ENCODE measurements at regions not wholly inside any gene's neighbourhood (a gene's known extent, or its start where the extent isn't known, plus 50 kb on each side); places are given as distances from the start of the nearest gene placed in this dataset.
"Not testable (repeated sequence)": the region's sequence is repeated elsewhere in the genome, so short reads cannot be mapped to it uniquely, and the experiment has no call there.

DNA sequence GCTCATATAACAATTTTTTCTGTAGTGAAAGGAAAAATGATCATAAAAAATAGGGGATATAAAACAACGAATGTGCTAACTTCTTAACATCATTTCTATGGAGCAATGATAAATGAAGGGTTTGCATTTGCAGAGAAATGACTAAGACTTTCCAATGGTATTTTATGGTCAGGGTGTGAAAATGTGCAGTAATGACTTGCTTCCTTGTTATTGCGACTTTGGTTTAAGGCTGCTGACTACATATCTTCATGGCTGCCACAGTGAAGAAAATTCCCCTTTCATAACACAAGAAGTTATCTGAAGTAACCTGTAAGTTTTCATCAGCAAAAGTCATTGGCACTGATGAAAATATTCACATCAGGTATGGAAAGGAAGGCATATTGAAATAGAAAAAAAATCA lies 166.1 kb upstream of the NRG3 start:
- no peak for DNase-seq (ENCODE audit: low spot score)
- in situ Hi-C loops (cut with MboI; ENCODE audit: low sequenced_read_pairs, unreplicated experiment): no loop called here
- TF ChIP-seq CTCF (IDR thresholded peaks at IDR 0.05; ENCODE audit: borderline replicate concordance, control extremely low read depth, extremely low read depth, insufficient read depth, missing control alignments): no peak

DNA sequence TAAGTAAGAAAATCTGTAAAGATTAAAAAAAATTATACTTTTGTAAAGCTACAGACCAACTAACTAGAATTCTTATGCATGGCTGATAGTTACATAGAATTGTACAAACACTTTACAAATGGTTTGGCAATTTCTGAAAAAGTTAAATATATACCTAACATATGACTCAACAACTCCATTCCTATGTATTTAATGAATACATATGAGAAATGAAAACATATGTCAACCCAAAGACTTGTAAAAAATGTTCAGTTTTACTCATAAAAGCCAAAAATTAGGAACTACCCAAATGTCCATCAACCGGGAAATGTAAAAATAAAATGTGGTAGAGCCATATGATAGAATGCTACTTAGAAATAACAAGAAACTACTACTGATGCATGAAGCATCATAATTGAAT lies 152.6 kb upstream of the NRG3 start:
- in situ Hi-C loops (cut with MboI; ENCODE audit: low sequenced_read_pairs, unreplicated experiment): no loop called here
- no peak for DNase-seq (ENCODE audit: low spot score)
- TF ChIP-seq CTCF (IDR thresholded peaks at IDR 0.05; ENCODE audit: borderline replicate concordance, control extremely low read depth, extremely low read depth, insufficient read depth, missing control alignments): no peak

DNA sequence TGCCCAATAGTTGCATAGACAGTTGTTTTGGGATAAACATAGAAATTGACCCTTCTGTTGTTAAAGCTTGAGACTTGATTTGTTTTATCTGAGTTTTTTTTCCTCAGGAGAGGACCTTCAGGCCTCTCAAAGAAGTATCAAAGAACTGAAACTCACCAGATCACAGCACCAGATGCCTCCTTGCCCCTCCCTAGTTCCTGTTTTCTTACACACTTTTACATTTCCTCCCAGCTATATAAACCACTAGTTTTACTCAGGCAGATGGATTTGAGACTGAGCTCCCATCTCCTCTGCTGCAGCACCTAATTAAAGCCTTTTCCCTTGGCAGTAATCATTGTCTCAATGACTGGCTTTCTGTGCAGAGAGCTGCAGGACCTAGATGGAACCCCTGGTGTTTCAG lies 150.6 kb upstream of the NRG3 start:
- DNase-seq (ENCODE audit: low spot score): no peak
- in situ Hi-C loops (cut with MboI; ENCODE audit: low sequenced_read_pairs, unreplicated experiment): no loop called here
- no peak for TF ChIP-seq CTCF (IDR thresholded peaks at IDR 0.05; ENCODE audit: borderline replicate concordance, control extremely low read depth, extremely low read depth, insufficient read depth, missing control alignments)

DNA sequence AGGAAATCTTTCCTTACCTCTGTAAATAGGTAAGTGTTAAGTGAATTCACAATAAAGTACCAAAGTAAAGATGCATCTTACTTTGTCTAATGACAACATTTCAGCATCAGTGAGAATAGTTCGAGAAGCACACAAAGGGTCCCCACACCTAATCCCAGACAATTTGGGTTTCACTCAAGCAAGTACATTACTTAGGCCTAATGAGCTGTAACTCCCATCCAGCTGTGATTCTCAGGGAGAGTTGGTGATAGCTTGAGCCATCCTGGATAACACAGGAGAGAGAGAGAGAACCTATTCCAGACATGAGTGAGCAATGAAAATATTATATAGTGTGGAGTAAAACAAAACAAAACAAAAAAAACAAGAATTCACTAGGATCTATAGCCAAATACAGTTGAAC lies 149.1 kb upstream of the NRG3 start:
- in situ Hi-C loops (cut with MboI; ENCODE audit: low sequenced_read_pairs, unreplicated experiment): no loop called here
- no peak for TF ChIP-seq CTCF (IDR thresholded peaks at IDR 0.05; ENCODE audit: borderline replicate concordance, control extremely low read depth, extremely low read depth, insufficient read depth, missing control alignments)
- DNase-seq (ENCODE audit: low spot score): no peak

- in situ Hi-C loops (cut with MboI; ENCODE audit: low sequenced_read_pairs, unreplicated experiment): no loop called here
- TF ChIP-seq CTCF (IDR thresholded peaks at IDR 0.05; ENCODE audit: borderline replicate concordance, control extremely low read depth, extremely low read depth, insufficient read depth, missing control alignments): no peak
- no peak for DNase-seq (ENCODE audit: low spot score)
Measured at GRCh38 chr10:81728692-81729091, 146.3 kb upstream of the NRG3 start.

DNA sequence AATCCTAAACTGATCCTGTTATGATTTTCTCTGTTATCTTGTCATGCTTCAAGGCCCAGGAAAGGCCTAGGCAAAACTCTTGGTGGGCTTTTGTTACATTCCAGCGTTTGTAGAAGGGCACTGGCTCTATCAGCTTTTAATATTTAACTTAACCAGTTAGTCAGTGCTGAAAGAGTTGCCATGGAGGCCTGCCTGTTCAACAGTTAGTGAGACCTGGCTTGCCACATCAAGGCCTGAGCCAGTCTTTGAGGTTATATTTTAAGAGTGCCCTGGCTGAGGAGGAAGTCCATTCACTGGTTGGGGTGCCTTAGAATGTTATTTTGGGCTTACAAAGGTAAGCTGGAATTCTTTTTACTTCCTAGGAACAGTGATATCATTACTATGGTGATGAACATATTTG lies 144.1 kb upstream of the NRG3 start:
- in situ Hi-C loops (cut with MboI; ENCODE audit: low sequenced_read_pairs, unreplicated experiment): no loop called here
- no peak for DNase-seq (ENCODE audit: low spot score)
- no peak for TF ChIP-seq CTCF (IDR thresholded peaks at IDR 0.05; ENCODE audit: borderline replicate concordance, control extremely low read depth, extremely low read depth, insufficient read depth, missing control alignments)

DNA sequence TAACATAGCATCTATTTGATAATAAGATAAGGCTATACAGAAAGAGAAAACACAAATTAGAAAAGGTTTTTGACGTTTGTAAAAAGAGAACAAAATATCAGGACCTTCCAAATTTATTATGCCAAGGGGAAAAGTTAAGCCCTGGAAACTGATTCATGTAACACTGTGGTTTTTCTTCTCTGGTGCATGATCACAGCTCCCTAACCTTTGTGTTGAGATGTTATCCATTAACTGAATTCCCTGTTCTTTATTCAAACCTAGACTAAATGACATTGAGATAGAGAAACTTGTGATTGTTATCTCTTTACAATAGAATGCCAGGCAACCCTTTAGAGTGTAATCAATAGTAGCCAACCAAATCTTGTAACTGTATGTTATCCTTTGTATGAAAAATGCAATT lies 141.5 kb upstream of the NRG3 start:
- no peak for TF ChIP-seq CTCF (IDR thresholded peaks at IDR 0.05; ENCODE audit: borderline replicate concordance, control extremely low read depth, extremely low read depth, insufficient read depth, missing control alignments)
- in situ Hi-C loops (cut with MboI; ENCODE audit: low sequenced_read_pairs, unreplicated experiment): no loop called here
- DNase-seq (ENCODE audit: low spot score): no peak

- not testable (repeated sequence) for DNase-seq (ENCODE audit: low spot score)
Measured at GRCh38 chr10:81735167-81735566, 139.8 kb upstream of the NRG3 start.

More at GRCh38 chr10:81735167-81735566, 139.8 kb upstream of the NRG3 start:
- in situ Hi-C loops (cut with MboI; ENCODE audit: low sequenced_read_pairs, unreplicated experiment): not testable (repeated sequence)

Data from GM13976 (cell line).